Mucosa of descending colon (tissue), 3 donors: ENCODE measurements at regions not wholly inside any gene's neighbourhood (a gene's known extent, or its start where the extent isn't known, plus 50 kb on each side); places are given as distances from the start of the nearest gene placed in this dataset.
"Not testable (repeated sequence)": the region's sequence is repeated elsewhere in the genome, so short reads cannot be mapped to it uniquely, and the experiment has no call there.

Source experiments
- ATAC-seq: fragments of 200-7000 bp; cut with Tn5 transposase; one replicate; pipeline ENCODE4 v1.9.1; 2020; ENCODE audit warnings: mild to moderate bottlenecking, moderate library complexity
- DNase-seq, 3 donors: peaks; one replicate each; pipeline ENCODE4 v3.0.0-alpha.2; 2020
- H3K36me3 ChIP-seq: fragments of 200-600 bp; one replicate; pipeline ENCODE4 v1.8.0; 2021; ENCODE audit warnings: low read depth, mild to moderate bottlenecking
- H3K4me1 ChIP-seq: fragments of 200-600 bp; one replicate; pipeline ENCODE4 v1.8.0; 2021; ENCODE audit warnings: low read depth, mild to moderate bottlenecking
- H3K4me3 ChIP-seq: fragments of 200-600 bp; one replicate; pipeline ENCODE4 v1.8.0; 2021; ENCODE audit warnings: mild to moderate bottlenecking
- H3K9me3 ChIP-seq: fragments of 200-600 bp; one replicate; pipeline ENCODE4 v1.8.0; 2021; ENCODE audit warnings: mild to moderate bottlenecking
- intact Hi-C, 2 donors: fragments of 100-400 bp; cut with DNase I in 1 of 2; cut with micrococcal nuclease in 1 of 2; formaldehyde crosslinking; loops; one replicate each; pipeline versions ENCODE4 v1.11.0 to v1.11.1; 2022; cut with DNase I, micrococcal nuclease
- TF ChIP-seq, protein P1 (sequence below): fragments of 200-600 bp; IDR thresholded peaks from one replicate; pipeline ENCODE4 v1.8.0; 2022; ENCODE audit warnings: antibody characterized with exemption, mild to moderate bottlenecking
- donor health status: DM: no; HTN: no; CAD: no; lungs with moderate emphysema.
- donor health status: DM: no; HTN: no; CAD: no.
- donor health status: DM: no; HTN: yes; CAD: no.

DNA sequence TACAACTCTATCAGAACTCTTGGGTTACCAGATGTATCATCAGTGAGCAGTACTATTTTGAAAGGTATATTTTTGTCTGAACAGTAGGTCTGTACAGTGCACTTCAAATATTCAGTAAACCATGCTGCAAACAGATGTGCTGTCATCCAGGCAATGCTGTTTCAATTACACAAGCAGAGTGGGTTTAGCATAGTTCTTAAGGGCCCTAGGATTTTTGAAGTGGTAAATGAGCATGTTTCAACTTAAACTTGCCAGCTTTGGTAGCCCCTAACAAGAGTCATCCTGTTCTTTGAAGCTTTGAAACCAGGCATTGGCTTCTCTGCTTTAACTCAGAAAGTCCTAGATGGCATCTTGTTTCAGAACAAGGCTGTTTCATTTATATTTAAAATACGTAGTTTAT, 1519.9 kb downstream of the SUCLG1 start:
- DNase-seq (no peak), ATAC-seq (no peak)
- Histone ChIP-seq H3K4me3 (no peak overlapping the region), H3K4me1 (no peaks in the 10 kb centered on the region), H3K9me3 (no peaks in the 10 kb centered on the region), H3K36me3 (no peaks in the 10 kb centered on the region)
- TF ChIP-seq, protein P1, sequence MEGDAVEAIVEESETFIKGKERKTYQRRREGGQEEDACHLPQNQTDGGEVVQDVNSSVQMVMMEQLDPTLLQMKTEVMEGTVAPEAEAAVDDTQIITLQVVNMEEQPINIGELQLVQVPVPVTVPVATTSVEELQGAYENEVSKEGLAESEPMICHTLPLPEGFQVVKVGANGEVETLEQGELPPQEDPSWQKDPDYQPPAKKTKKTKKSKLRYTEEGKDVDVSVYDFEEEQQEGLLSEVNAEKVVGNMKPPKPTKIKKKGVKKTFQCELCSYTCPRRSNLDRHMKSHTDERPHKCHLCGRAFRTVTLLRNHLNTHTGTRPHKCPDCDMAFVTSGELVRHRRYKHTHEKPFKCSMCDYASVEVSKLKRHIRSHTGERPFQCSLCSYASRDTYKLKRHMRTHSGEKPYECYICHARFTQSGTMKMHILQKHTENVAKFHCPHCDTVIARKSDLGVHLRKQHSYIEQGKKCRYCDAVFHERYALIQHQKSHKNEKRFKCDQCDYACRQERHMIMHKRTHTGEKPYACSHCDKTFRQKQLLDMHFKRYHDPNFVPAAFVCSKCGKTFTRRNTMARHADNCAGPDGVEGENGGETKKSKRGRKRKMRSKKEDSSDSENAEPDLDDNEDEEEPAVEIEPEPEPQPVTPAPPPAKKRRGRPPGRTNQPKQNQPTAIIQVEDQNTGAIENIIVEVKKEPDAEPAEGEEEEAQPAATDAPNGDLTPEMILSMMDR: no peak
- intact Hi-C loops: no loop called here

DNA sequence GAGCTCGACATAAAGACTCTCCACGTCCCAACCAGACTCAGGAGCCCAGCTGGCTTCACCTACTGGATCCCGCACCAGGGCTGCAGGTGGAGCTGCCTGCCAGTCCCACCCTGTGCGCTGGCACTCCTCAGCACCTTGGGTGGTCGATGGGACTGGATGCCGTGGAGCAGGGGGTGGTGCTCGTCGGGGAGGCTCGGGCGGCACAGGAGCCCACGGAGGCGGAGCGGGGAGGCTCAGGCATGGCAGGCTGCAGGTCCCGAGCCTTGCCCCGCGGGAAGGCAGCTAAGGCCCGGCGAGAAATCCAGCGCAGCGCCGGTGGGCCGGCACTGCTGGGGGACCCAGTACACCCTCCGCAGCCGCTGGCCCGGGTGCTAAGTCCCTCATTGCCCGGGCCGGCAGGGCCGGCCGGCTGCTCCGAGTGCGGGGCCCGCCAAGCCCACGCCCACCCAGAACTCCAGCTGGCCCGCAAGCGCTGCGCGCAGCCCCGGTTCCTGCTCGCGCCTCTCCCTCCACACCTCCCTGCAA, 1520.7 kb downstream of the SUCLG1 start:
- H3K9me3 ChIP-seq, H3K4me1 ChIP-seq, intact Hi-C loops, ATAC-seq, H3K36me3 ChIP-seq, H3K4me3 ChIP-seq, DNase-seq: not testable (repeated sequence)

GRCh38 chr2:82913566-82913965, 1545.5 kb downstream of the SUCLG1 start:
- ATAC-seq: no peak
- TF ChIP-seq, protein P1: no peak
- Histone ChIP-seq H3K36me3 (no peaks in the 10 kb centered on the region), H3K4me3 (no peak overlapping the region), H3K4me1 (no peaks in the 10 kb centered on the region), H3K9me3 (peaks cover 3% of the 10 kb centered on the region)
- no peak for DNase-seq
- intact Hi-C loops: no loop called here

DNA sequence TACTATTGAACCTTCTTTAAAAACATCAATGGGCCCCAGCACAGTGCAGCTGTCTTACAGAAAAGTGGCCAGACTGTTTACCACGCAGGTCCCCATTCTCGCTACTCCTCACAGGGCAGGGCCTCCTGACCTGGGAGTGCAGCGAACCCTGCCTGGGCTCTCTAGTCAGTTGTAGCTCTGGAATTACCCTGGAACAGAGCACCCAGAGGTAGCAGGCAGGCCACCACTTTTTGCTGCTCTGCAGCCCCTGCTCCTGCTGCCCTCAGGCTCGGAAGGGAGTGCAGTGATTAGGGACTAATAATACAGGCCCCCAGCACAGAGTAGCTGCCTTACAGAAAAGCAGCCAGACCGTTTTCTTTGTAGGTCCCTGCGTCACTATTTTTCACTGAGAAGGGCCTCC, 1563.0 kb downstream of the SUCLG1 start:
- TF ChIP-seq, protein P1: no peak
- DNase-seq (no peak), ATAC-seq (no peak)
- Histone ChIP-seq H3K4me3 (no peak overlapping the region), H3K9me3 (no peaks in the 10 kb centered on the region), H3K36me3 (no peaks in the 10 kb centered on the region), H3K4me1 (no peaks in the 10 kb centered on the region)
- intact Hi-C loops: no loop called here

GRCh38 chr2:82893190-82893589, 1565.9 kb downstream of the SUCLG1 start:
- no peaks in the 10 kb centered on the region for H3K36me3 ChIP-seq
- intact Hi-C loops: no loop called here
- H3K9me3 ChIP-seq: no peaks in the 10 kb centered on the region
- no peak overlapping the region for H3K4me3 ChIP-seq
- DNase-seq (no peak), ATAC-seq (no peak)
- TF ChIP-seq, protein P1: no peak
- no peaks in the 10 kb centered on the region for H3K4me1 ChIP-seq

- H3K36me3 ChIP-seq: no peaks in the 10 kb centered on the region
- DNase-seq: no peak
- ATAC-seq: no peak
- H3K9me3 ChIP-seq: no peaks in the 10 kb centered on the region
- H3K4me3 ChIP-seq: no peak overlapping the region
- no peaks in the 10 kb centered on the region for H3K4me1 ChIP-seq
- intact Hi-C loops: no loop called here
- TF ChIP-seq, protein P1: no peak
Measured at GRCh38 chr2:82879803-82880202, 1579.3 kb downstream of the SUCLG1 start.
